CD14-positive monocyte (primary cell): ENCODE measurements at regions not wholly inside any gene's neighbourhood (a gene's known extent, or its start where the extent isn't known, plus 50 kb on each side); places are given as distances from the start of the nearest gene placed in this dataset.

Experiments
- DNase-seq, 3 donors: peaks; one replicate each; pipeline ENCODE4 v3.0.0-alpha.2; 2011 to 2022
- H2AFZ ChIP-seq: 2 replicates; pipeline ENCODE4 v1.6.0; 2012; ENCODE audit warnings: mild to moderate bottlenecking, low read depth, low read length, inconsistent platforms; ENCODE audit not compliant: insufficient read depth, poor library complexity, severe bottlenecking
- H3K27ac ChIP-seq, 2 donors: 1 replicate in 1 of 2; 2 replicates in 1 of 2; pipeline ENCODE4 v1.5.1; 2012 to 2013; ENCODE audit warnings: low read length in 2 of 2, control low read depth in 1 of 2, inconsistent platforms in 1 of 2, low read depth in 1 of 2, mild to moderate bottlenecking in 1 of 2
- H3K27me3 ChIP-seq, 2 donors: one replicate each; pipeline versions ENCODE4 v1.6.0 to v1.6.1; 2011 to 2013; ENCODE audit warnings: low read length in 2 of 2; ENCODE audit not compliant: control insufficient read depth in 2 of 2, insufficient read depth in 2 of 2
- H3K36me3 ChIP-seq, 2 donors: replicated peaks in 1 of 2; 1 replicate in 1 of 2; 2 replicates in 1 of 2; pipeline versions ENCODE4 v1.5.1 to v1.6.1; 2012 to 2013; ENCODE audit warnings: low read length in 2 of 2, control low read depth in 1 of 2, inconsistent platforms in 1 of 2, mild to moderate bottlenecking in 1 of 2; ENCODE audit not compliant: insufficient read depth in 2 of 2, control insufficient read depth in 1 of 2
- H3K4me1 ChIP-seq, 2 donors: 1 replicate in 1 of 2; 2 replicates in 1 of 2; pipeline versions ENCODE4 v1.5.1 to v1.6.1; 2012 to 2013; ENCODE audit warnings: low read length in 2 of 2, control low read depth in 1 of 2, inconsistent platforms in 1 of 2, mild to moderate bottlenecking in 1 of 2, moderate library complexity in 1 of 2; ENCODE audit not compliant: insufficient read depth in 2 of 2, control insufficient read depth in 1 of 2
- H3K4me2 ChIP-seq: replicated peaks from 2 replicates; pipeline ENCODE3; 2012; ENCODE audit warnings: low read length, moderate library complexity, mild to moderate bottlenecking; ENCODE audit not compliant: poor library complexity, severe bottlenecking; ENCODE audit errors: extremely low read depth
- H3K4me3 ChIP-seq, 3 experiments: fragments of 200-600 bp in 1 of 3; sonication (generic) in 1 of 3; replicated peaks in 1 of 3; 1 replicate in 2 of 3; 2 replicates in 1 of 3; pipeline ENCODE4 v1.5.1; 2011 to 2013; ENCODE audit warnings: low read length in 3 of 3, mild to moderate bottlenecking in 3 of 3, control low read depth in 2 of 3, low read depth in 2 of 3, inconsistent platforms in 1 of 3, moderate library complexity in 1 of 3
- H3K79me2 ChIP-seq: 2 replicates; pipeline ENCODE4 v1.6.0; 2012; ENCODE audit warnings: mild to moderate bottlenecking, control low read depth, inconsistent platforms, low read length, moderate library complexity; ENCODE audit not compliant: insufficient read depth
- H3K9ac ChIP-seq: 2 replicates; pipeline ENCODE4 v1.6.0; 2017; ENCODE audit warnings: low read length, mild to moderate bottlenecking; ENCODE audit not compliant: insufficient read depth, poor library complexity, severe bottlenecking
- H3K9me3 ChIP-seq, 2 donors: replicated peaks in 1 of 2; 1 replicate in 1 of 2; 2 replicates in 1 of 2; pipeline versions ENCODE4 v1.5.1 to v1.6.1; 2012 to 2013; ENCODE audit warnings: low read length in 2 of 2, control low read depth in 1 of 2; ENCODE audit not compliant: control insufficient read depth in 1 of 2, insufficient read depth in 1 of 2
- H4K20me1 ChIP-seq: 2 replicates; pipeline ENCODE4 v1.6.0; 2012; ENCODE audit warnings: mild to moderate bottlenecking, low read length, control low read depth, moderate library complexity; ENCODE audit not compliant: insufficient read depth
- H3K27ac Mint-ChIP-seq, 7 donors: one replicate each; pipeline ENCODE4 v1.8.0; 2020; ENCODE audit warnings: mild to moderate bottlenecking in 7 of 7, mixed read lengths in 7 of 7, moderate library complexity in 6 of 7, inconsistent platforms in 2 of 7
- H3K27me3 Mint-ChIP-seq, 3 donors: one replicate each; pipeline ENCODE4 v1.8.0; 2021 to 2022; ENCODE audit warnings: low read depth in 3 of 3, mild to moderate bottlenecking in 3 of 3, mixed read lengths in 3 of 3, moderate library complexity in 3 of 3, inconsistent platforms in 1 of 3
- H3K36me3 Mint-ChIP-seq, 2 donors: one replicate each; pipeline ENCODE4 v1.8.0; 2020; ENCODE audit warnings: mixed read lengths in 2 of 2, inconsistent platforms in 1 of 2, mild to moderate bottlenecking in 1 of 2
- H3K4me1 Mint-ChIP-seq: one replicate; pipeline ENCODE4 v1.8.0; 2020; ENCODE audit warnings: mild to moderate bottlenecking, mixed read lengths
- H3K4me3 Mint-ChIP-seq, 2 donors: one replicate each; pipeline ENCODE4 v1.8.0; 2020; ENCODE audit warnings: mild to moderate bottlenecking in 2 of 2, mixed read lengths in 2 of 2, moderate library complexity in 1 of 2
- H3K9me3 Mint-ChIP-seq, 7 donors: one replicate each; pipeline ENCODE4 v1.8.0; 2020 to 2022; ENCODE audit warnings: mixed read lengths in 7 of 7, mild to moderate bottlenecking in 6 of 7, moderate library complexity in 6 of 7, inconsistent platforms in 2 of 7
- CTCF ChIP-seq: fragments of 200-600 bp; IDR thresholded peaks from one replicate; pipeline ENCODE4 v1.8.0; 2022; ENCODE audit warnings: antibody characterized with exemption, mild to moderate bottlenecking
- WGBS: methylation state at CpG from one replicate; pipeline ENCODE4 v1.1.5; 2013; ENCODE audit warnings: missing lambda C conversion rate; ENCODE audit not compliant: insufficient coverage; 5-methylcytosine and 5-hydroxymethylcytosine counted together
- intact Hi-C, 2 donors: fragments of 100-400 bp; cut with micrococcal nuclease; formaldehyde crosslinking; loops; one replicate each; pipeline versions ENCODE4 v1.15.0 to v1.15.1; 2023

GRCh38 chr4:66681962-66682361, 863.3 kb downstream of the CENPC start:
- H3K9me3 ChIP-seq = peaks cover 0 to 2% of the 10 kb centered on the region in 2 donors
- H2AFZ ChIP-seq = no peak overlapping the region
- Mint-ChIP-seq H3K27me3 (no peaks in the 10 kb centered on the region), H3K27ac (no peak overlapping the region), H3K4me3 (no peak overlapping the region), H3K9me3 (peaks cover 0 to 7% (median 0%) of the 10 kb centered on the region in 7 donors), H3K36me3 (no peaks in the 10 kb centered on the region), H3K4me1 (no peaks in the 10 kb centered on the region)
- no peaks in the 10 kb centered on the region for H4K20me1 ChIP-seq
- no peak for TF ChIP-seq CTCF
- H3K9ac ChIP-seq = no peak overlapping the region
- no peak overlapping the region for H3K27ac ChIP-seq
- no peaks in the 10 kb centered on the region for H3K27me3 ChIP-seq
- H3K79me2 ChIP-seq = no peaks in the 10 kb centered on the region
- no peak overlapping the region for H3K4me2 ChIP-seq
- intact Hi-C loops = no loop called here
- no peak overlapping the region for H3K4me3 ChIP-seq
- no peak for DNase-seq
- no peaks in the 10 kb centered on the region for H3K36me3 ChIP-seq
- no peaks in the 10 kb centered on the region for H3K4me1 ChIP-seq

GRCh38 chr4:66667249-66667648, 878.1 kb downstream of the CENPC start:
- no CpG with 5 or more reads among the region's 1 CpG for WGBS
- TF ChIP-seq CTCF = no peak
- Histone ChIP-seq H3K79me2 (no peaks in the 10 kb centered on the region), H3K4me1 (no peaks in the 10 kb centered on the region), H3K27me3 (no peaks in the 10 kb centered on the region), H4K20me1 (no peaks in the 10 kb centered on the region), H3K27ac (no peak overlapping the region), H3K9ac (no peak overlapping the region), H3K36me3 (no peaks in the 10 kb centered on the region), H3K4me2 (no peak overlapping the region), H2AFZ (no peak overlapping the region), H3K9me3 (no peaks in the 10 kb centered on the region), H3K4me3 (no peak overlapping the region)
- no peak overlapping the region for H3K4me3 Mint-ChIP-seq
- H3K27ac Mint-ChIP-seq = no peak overlapping the region
- intact Hi-C loops = no loop called here
- no peaks in the 10 kb centered on the region for H3K36me3 Mint-ChIP-seq
- H3K9me3 Mint-ChIP-seq = peaks cover 0 to 4% (median 0%) of the 10 kb centered on the region in 7 donors
- H3K4me1 Mint-ChIP-seq = no peaks in the 10 kb centered on the region
- H3K27me3 Mint-ChIP-seq = no peaks in the 10 kb centered on the region
- DNase-seq = no peak
